ENCODE measurements at regions not wholly inside any gene's neighbourhood (a gene's known extent, or its start where the extent isn't known, plus 50 kb on each side); places are given as distances from the start of the nearest gene placed in this dataset.

DNA sequence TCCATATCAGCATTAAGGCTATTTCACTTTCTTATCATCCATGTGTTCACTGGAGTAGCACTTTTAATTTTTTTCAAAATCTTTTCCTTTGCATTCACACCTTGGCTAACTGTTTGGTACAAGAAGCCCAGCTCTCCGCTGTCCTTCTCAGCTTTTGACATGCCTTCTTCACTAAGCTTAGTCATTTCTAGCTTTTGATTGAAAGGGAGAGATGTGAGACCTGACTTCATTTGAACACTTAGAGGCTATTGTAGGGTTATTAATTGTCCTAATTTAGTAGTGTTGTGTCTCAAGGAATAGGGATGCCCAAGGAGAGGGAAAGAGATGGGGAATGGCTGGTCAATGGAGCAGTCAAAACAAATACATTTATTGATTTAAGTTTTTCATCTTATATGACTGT is 350.0 kb downstream of the CXCL12 start:
- no peak for TF ChIP-seq POLR2A (IDR thresholded peaks at IDR 0.05)
- TF ChIP-seq, protein P1, sequence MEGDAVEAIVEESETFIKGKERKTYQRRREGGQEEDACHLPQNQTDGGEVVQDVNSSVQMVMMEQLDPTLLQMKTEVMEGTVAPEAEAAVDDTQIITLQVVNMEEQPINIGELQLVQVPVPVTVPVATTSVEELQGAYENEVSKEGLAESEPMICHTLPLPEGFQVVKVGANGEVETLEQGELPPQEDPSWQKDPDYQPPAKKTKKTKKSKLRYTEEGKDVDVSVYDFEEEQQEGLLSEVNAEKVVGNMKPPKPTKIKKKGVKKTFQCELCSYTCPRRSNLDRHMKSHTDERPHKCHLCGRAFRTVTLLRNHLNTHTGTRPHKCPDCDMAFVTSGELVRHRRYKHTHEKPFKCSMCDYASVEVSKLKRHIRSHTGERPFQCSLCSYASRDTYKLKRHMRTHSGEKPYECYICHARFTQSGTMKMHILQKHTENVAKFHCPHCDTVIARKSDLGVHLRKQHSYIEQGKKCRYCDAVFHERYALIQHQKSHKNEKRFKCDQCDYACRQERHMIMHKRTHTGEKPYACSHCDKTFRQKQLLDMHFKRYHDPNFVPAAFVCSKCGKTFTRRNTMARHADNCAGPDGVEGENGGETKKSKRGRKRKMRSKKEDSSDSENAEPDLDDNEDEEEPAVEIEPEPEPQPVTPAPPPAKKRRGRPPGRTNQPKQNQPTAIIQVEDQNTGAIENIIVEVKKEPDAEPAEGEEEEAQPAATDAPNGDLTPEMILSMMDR (IDR thresholded peaks at IDR 0.05): no peak
